SK-N-MC (cell line): ENCODE measurements at regions not wholly inside any gene's neighbourhood (a gene's known extent, or its start where the extent isn't known, plus 50 kb on each side); places are given as distances from the start of the nearest gene placed in this dataset.

Experiments used
- EZH2 ChIP-seq: fragments of 200-600 bp; sonication (generic); IDR thresholded peaks from one replicate; pipeline ENCODE4 v1.6.1; 2017; ENCODE audit warnings: antibody characterized with exemption
- POLR2AphosphoS5 ChIP-seq: IDR thresholded peaks from 2 replicates; pipeline ENCODE4 v1.6.1; 2012; ENCODE audit warnings: mild to moderate bottlenecking, low read depth, low read length, borderline replicate concordance

- TF ChIP-seq EZH2 (no peak), POLR2AphosphoS5 (no peak)
These were observed 66.1 kb downstream of the NOG start for GRCh38 chr17:56659622-56660021.
